NCI-H1417 (cell line): ENCODE measurements at regions not wholly inside any gene's neighbourhood (a gene's known extent, or its start where the extent isn't known, plus 50 kb on each side); places are given as distances from the start of the nearest gene placed in this dataset.
"Not testable (repeated sequence)": the region's sequence is repeated elsewhere in the genome, so short reads cannot be mapped to it uniquely, and the experiment has no call there.

Source experiments
- DNase-seq, 3 experiments: peaks; one replicate each; lab custom pipeline; 2025; lab: John Stamatoyannopoulos, UW

DNA sequence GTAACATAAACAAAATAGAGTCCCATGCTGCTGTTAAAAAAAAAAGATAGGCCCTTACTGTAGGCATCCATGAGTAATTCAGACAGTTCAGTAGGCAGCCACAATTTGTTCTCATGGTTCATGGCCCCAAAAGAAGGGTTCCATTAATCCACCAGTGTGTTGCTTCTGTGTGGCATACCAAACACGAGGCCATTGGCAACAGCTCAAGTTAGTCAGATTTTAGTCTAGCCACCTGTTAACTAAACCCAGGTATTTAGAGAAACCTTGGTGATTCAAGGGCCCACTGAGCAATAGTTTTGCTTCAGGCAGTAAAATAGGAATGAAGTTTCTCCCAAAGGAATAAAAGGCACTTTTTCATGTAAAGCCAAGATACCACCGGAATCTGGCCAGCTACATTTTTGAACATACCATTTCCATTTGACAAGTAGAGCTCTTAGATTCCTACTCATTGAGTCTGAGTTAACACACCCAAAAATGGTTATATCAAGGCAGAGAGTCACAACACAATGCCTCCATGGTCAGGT lies 80.1 kb upstream of the SRD5A2 start:
- DNase-seq = no peak

DNA sequence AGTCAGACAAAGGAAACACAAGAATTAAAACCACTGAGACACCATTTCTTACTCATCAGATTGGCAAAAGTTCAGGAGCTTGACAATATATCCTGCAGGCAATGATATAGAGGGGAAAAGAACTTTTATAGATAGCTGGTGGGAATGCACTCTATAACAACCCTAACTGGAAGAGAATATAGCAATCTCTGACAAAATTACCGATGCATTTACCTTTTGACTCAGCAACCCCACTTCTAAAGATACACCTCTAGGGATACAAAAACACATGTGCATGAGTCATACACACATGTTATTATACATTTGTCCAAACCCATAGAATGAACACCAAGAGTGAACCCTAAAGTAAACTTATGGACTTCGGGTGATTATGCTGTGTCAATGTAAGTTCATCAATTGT lies 79.4 kb upstream of the SRD5A2 start:
- DNase-seq = no peak

GRCh38 chr2:31654241-31654640 lies 73.5 kb upstream of the SRD5A2 start:
- no peak for DNase-seq

GRCh38 chr2:31651736-31652135 lies 71.0 kb upstream of the SRD5A2 start:
- no peak for DNase-seq

DNA sequence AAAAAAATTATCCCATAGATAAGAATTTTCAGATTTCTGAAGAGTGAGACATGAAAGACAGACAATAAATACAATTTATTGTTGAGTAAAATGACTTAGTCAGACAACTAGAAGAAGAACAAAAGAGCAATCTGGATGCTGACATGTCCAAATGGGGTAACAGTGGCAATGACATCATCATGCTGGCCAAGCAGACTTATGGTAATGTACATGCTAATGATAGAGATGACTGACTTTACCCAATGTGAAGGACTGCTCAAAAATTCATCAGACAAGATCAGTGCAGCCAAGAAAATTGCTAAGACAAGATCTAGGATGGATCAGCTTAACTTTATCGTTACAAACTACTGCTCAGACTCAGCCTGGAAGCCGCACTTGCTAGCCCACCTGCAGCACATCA lies 70.5 kb upstream of the SRD5A2 start:
- DNase-seq = no peak

- no peak for DNase-seq
Measured at GRCh38 chr2:31644551-31644950, 63.8 kb upstream of the SRD5A2 start.

GRCh38 chr2:31642707-31643106 lies 62.0 kb upstream of the SRD5A2 start:
- DNase-seq = no peak

GRCh38 chr2:31632201-31632600 lies 51.5 kb upstream of the SRD5A2 start:
- not testable (repeated sequence) for DNase-seq
